ENCODE measurements at regions not wholly inside any gene's neighbourhood (a gene's known extent, or its start where the extent isn't known, plus 50 kb on each side); places are given as distances from the start of the nearest gene placed in this dataset.

DNA sequence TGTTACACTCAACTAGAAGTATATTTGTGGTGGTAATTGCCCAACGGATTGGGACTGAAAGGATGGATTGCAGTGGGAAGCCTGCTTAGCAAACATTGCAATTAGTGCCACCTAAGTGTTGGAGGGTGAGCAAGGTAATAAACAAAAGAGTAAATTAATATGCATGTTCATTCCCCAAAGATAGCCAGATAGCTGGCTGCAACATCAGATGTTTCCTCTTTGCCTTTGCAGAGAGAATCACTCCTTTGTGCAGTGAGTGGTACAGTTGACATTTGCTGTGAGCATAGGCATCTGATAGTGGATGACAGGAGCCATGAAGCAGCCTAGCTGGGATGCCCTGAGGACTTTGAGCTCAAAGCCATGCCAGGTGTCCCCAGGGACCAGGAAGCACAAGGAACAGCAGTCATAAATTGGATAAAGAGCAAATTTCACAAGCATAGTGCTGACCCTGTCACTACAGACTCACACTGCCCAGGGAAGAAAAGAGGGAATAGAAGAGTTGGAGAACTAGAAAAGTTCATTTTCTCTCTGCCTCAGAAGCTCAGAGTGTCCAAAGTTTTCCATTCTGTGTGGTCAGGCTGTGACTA, 336.1 kb upstream of the SLC30A5 start:
- Histone ChIP-seq H3K36me3 (replicated peaks in 1 of 2; ENCODE audit: control insufficient read depth in 1 of 2, insufficient read depth in 2 of 2, low read length in 2 of 2) (no peaks in the 10 kb centered on the region), H3K4me2 (ENCODE audit: low read depth, low read length) (no peak overlapping the region), H3K4me3 (replicated peaks in 1 of 3; ENCODE audit: insufficient read depth in 1 of 3, low read depth in 2 of 3, low read length in 3 of 3) (no peak overlapping the region), H3K9ac (ENCODE audit: insufficient read depth, low read depth, low read length) (no peak overlapping the region), H3K27me3 (ENCODE audit: control insufficient read depth in 1 of 2, insufficient read depth in 2 of 2, low read length in 2 of 2) (no peaks in the 10 kb centered on the region), H3K4me1 (ENCODE audit: insufficient read depth, low read length) (no peaks in the 10 kb centered on the region), H4K20me1 (ENCODE audit: insufficient read depth, low read length) (no peaks in the 10 kb centered on the region), H3K27ac (ENCODE audit: extremely low read length, insufficient read depth, low read length) (no peak overlapping the region), H3K79me2 (ENCODE audit: insufficient read depth, low read length) (no peaks in the 10 kb centered on the region), H3K9me3 (ENCODE audit: low read length) (no peaks in the 10 kb centered on the region), H2AFZ (ENCODE audit: low read length) (no peak overlapping the region)
- BruUV-seq (replicated peaks) = no TSS peak
- in situ Hi-C loops (cut with HindIII; ENCODE audit: extremely low pct_ligation_motif_present, low pct_unique_long_range_greater_than_20kb) = no loop called here
- 0% methylated on average over 1 of the region's 1 CpG for WGBS (ENCODE audit: low lambda C conversion rate)
- FAIRE-seq (no peak), DNase-seq (ENCODE audit: low spot score) (no peak), ATAC-seq (no peak)
- intact Hi-C loops (cut with micrococcal nuclease; ENCODE audit: unreplicated experiment) = no loop called here
- CTCF ChIA-PET (ENCODE audit: low intra/inter-chr PET ratio, low total read pairs) = no interaction called here
- POLR2A ChIA-PET = no interaction called here
- TF ChIP-seq ZBTB7A (CRISPR knock-in tag; IDR thresholded peaks at IDR 0.05) (no peak), RFX3 (CRISPR knock-in tag; IDR thresholded peaks at IDR 0.05) (no peak), ZBTB44 (CRISPR knock-in tag; IDR thresholded peaks at IDR 0.05) (no peak), PHF21A (CRISPR knock-in tag; IDR thresholded peaks at IDR 0.05) (no peak), MIER2 (CRISPR knock-in tag; IDR thresholded peaks at IDR 0.05) (no peak), ZNF562 (CRISPR knock-in tag; IDR thresholded peaks at IDR 0.05; ENCODE audit: borderline replicate concordance) (no peak), SKI (IDR thresholded peaks at IDR 0.05; ENCODE audit: partially characterized antibody) (no peak), POLR2AphosphoS2 (IDR thresholded peaks at IDR 0.05; ENCODE audit: low read depth, low read length) (no peak), GTF2F1 (IDR thresholded peaks at IDR 0.05; ENCODE audit: low read length) (no peak), ZBTB21 (CRISPR knock-in tag; IDR thresholded peaks at IDR 0.05) (no peak), SNAPC2 (CRISPR knock-in tag; IDR thresholded peaks at IDR 0.05) (no peak), ZNF224 (CRISPR knock-in tag; IDR thresholded peaks at IDR 0.05) (no peak), ZBTB38 (CRISPR knock-in tag; IDR thresholded peaks at IDR 0.05) (no peak), ZNF597 (CRISPR knock-in tag; IDR thresholded peaks at IDR 0.05) (no peak)
- TF ChIP-seq, protein P1, sequence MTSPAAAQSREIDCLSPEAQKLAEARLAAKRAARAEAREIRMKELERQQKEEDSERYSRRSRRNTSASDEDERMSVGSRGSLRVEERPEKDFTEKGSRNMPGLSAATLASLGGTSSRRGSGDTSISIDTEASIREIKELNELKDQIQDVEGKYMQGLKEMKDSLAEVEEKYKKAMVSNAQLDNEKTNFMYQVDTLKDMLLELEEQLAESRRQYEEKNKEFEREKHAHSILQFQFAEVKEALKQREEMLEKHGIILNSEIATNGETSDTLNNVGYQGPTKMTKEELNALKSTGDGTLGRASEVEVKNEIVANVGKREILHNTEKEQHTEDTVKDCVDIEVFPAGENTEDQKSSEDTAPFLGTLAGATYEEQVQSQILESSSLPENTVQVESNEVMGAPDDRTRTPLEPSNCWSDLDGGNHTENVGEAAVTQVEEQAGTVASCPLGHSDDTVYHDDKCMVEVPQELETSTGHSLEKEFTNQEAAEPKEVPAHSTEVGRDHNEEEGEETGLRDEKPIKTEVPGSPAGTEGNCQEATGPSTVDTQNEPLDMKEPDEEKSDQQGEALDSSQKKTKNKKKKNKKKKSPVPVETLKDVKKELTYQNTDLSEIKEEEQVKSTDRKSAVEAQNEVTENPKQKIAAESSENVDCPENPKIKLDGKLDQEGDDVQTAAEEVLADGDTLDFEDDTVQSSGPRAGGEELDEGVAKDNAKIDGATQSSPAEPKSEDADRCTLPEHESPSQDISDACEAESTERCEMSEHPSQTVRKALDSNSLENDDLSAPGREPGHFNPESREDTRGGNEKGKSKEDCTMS (CRISPR knock-in tag; conservative IDR thresholded peaks at IDR 0.05) = no peak
- TF ChIP-seq, protein P2, sequence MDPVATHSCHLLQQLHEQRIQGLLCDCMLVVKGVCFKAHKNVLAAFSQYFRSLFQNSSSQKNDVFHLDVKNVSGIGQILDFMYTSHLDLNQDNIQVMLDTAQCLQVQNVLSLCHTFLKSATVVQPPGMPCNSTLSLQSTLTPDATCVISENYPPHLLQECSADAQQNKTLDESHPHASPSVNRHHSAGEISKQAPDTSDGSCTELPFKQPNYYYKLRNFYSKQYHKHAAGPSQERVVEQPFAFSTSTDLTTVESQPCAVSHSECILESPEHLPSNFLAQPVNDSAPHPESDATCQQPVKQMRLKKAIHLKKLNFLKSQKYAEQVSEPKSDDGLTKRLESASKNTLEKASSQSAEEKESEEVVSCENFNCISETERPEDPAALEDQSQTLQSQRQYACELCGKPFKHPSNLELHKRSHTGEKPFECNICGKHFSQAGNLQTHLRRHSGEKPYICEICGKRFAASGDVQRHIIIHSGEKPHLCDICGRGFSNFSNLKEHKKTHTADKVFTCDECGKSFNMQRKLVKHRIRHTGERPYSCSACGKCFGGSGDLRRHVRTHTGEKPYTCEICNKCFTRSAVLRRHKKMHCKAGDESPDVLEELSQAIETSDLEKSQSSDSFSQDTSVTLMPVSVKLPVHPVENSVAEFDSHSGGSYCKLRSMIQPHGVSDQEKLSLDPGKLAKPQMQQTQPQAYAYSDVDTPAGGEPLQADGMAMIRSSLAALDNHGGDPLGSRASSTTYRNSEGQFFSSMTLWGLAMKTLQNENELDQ (CRISPR knock-in tag; IDR thresholded peaks at IDR 0.05; ENCODE audit: borderline replicate concordance) = no peak
- TF ChIP-seq, protein P3, sequence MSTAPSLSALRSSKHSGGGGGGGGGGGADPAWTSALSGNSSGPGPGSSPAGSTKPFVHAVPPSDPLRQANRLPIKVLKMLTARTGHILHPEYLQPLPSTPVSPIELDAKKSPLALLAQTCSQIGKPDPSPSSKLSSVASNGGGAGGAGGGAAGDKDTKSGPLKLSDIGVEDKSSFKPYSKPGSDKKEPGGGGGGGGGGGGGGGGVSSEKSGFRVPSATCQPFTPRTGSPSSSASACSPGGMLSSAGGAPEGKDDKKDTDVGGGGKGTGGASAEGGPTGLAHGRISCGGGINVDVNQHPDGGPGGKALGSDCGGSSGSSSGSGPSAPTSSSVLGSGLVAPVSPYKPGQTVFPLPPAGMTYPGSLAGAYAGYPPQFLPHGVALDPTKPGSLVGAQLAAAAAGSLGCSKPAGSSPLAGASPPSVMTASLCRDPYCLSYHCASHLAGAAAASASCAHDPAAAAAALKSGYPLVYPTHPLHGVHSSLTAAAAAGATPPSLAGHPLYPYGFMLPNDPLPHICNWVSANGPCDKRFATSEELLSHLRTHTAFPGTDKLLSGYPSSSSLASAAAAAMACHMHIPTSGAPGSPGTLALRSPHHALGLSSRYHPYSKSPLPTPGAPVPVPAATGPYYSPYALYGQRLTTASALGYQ (CRISPR knock-in tag; IDR thresholded peaks at IDR 0.05) = no peak

Data from HepG2 (cell line).